H9 (cell line): ENCODE measurements at regions not wholly inside any gene's neighbourhood (a gene's known extent, or its start where the extent isn't known, plus 50 kb on each side); places are given as distances from the start of the nearest gene placed in this dataset.

ENCODE experiments used
- DNase-seq: peaks from one replicate; pipeline ENCODE4 v3.0.0-alpha.2; 2017
- H2AFZ ChIP-seq: one replicate; pipeline ENCODE4 v1.6.1; 2013; ENCODE audit warnings: mild to moderate bottlenecking, low read length, control low read depth, moderate library complexity
- H2AK5ac ChIP-seq: 2 replicates; pipeline ENCODE4 v1.6.1; 2013; ENCODE audit warnings: low read length, control low read depth, mixed read lengths; ENCODE audit not compliant: insufficient read length
- H2BK120ac ChIP-seq: one replicate; pipeline ENCODE4 v1.6.1; 2013; ENCODE audit warnings: low read depth, mild to moderate bottlenecking, low read length, control low read depth, inconsistent platforms; ENCODE audit not compliant: poor library complexity, severe bottlenecking
- H2BK12ac ChIP-seq: 2 replicates; pipeline ENCODE4 v1.6.1; 2013; ENCODE audit warnings: low read length, control low read depth, mixed read lengths, low read depth; ENCODE audit not compliant: insufficient read length
- H2BK15ac ChIP-seq: 2 replicates; pipeline ENCODE4 v1.6.1; 2013; ENCODE audit warnings: low read depth, low read length, control low read depth
- H2BK20ac ChIP-seq: one replicate; pipeline ENCODE4 v1.6.1; 2013; ENCODE audit warnings: low read depth, mild to moderate bottlenecking, low read length, control low read depth, inconsistent platforms; ENCODE audit not compliant: poor library complexity, severe bottlenecking
- H2BK5ac ChIP-seq: 2 replicates; pipeline ENCODE4 v1.6.1; 2013; ENCODE audit warnings: low read length, control low read depth, mixed read lengths; ENCODE audit not compliant: insufficient read length
- H3K14ac ChIP-seq: 2 replicates; pipeline ENCODE4 v1.6.1; 2013; ENCODE audit warnings: low read length, control low read depth; ENCODE audit not compliant: insufficient read depth
- H3K18ac ChIP-seq: 2 replicates; pipeline ENCODE4 v1.6.1; 2013; ENCODE audit warnings: low read depth, mild to moderate bottlenecking, mixed read lengths, low read length, control low read depth; ENCODE audit not compliant: insufficient read length
- H3K23ac ChIP-seq: 2 replicates; pipeline ENCODE4 v1.6.1; 2013; ENCODE audit warnings: low read length, control low read depth, mixed read lengths, low read depth; ENCODE audit not compliant: insufficient read length
- H3K23me2 ChIP-seq: 2 replicates; pipeline ENCODE4 v1.6.1; 2013; ENCODE audit warnings: low read depth, mild to moderate bottlenecking, mixed read lengths, low read length, control low read depth; ENCODE audit not compliant: insufficient read length, poor library complexity, severe bottlenecking
- H3K27ac ChIP-seq: 2 replicates; pipeline ENCODE4 v1.5.1; 2013; ENCODE audit warnings: low read length, control low read depth, mixed read lengths, low read depth; ENCODE audit not compliant: insufficient read length
- H3K27me3 ChIP-seq: 2 replicates; pipeline ENCODE4 v1.6.1; 2013; ENCODE audit warnings: low read length, control low read depth, inconsistent platforms; ENCODE audit not compliant: insufficient read depth
- H3K4ac ChIP-seq: 2 replicates; pipeline ENCODE4 v1.6.1; 2013; ENCODE audit warnings: low read depth, mild to moderate bottlenecking, control low read depth, inconsistent platforms, low read length, moderate library complexity
- H3K4me1 ChIP-seq: 2 replicates; pipeline ENCODE4 v1.6.1; 2013; ENCODE audit warnings: low read length, control low read depth, inconsistent platforms; ENCODE audit not compliant: insufficient read depth
- H3K4me2 ChIP-seq: 2 replicates; pipeline ENCODE4 v1.6.1; 2013; ENCODE audit warnings: low read length, control low read depth, mixed read lengths; ENCODE audit not compliant: insufficient read length, insufficient read depth
- H3K56ac ChIP-seq: 2 replicates; pipeline ENCODE4 v1.6.1; 2013; ENCODE audit warnings: low read depth, mild to moderate bottlenecking, mixed read lengths, low read length, control low read depth; ENCODE audit not compliant: insufficient read length
- H3K79me1 ChIP-seq: 2 replicates; pipeline ENCODE4 v1.6.1; 2013; ENCODE audit warnings: low read depth, mild to moderate bottlenecking, moderate library complexity, low read length, control low read depth, inconsistent platforms; ENCODE audit not compliant: insufficient read depth, poor library complexity, severe bottlenecking
- H3K79me2 ChIP-seq: 2 replicates; pipeline ENCODE4 v1.6.1; 2013; ENCODE audit warnings: low read length, control low read depth, inconsistent platforms; ENCODE audit not compliant: insufficient read depth
- H3K9ac ChIP-seq: 2 replicates; pipeline ENCODE4 v1.6.1; 2013; ENCODE audit warnings: low read length, control low read depth, mixed read lengths; ENCODE audit not compliant: insufficient read length; ENCODE audit errors: extremely low read depth
- H3K9me3 ChIP-seq: one replicate; pipeline ENCODE4 v1.6.1; 2013; ENCODE audit warnings: low read depth, low read length, inconsistent platforms; ENCODE audit not compliant: control insufficient read depth
- H3T11ph ChIP-seq: one replicate; pipeline ENCODE4 v1.6.1; 2013; ENCODE audit warnings: mild to moderate bottlenecking, low read length, control low read depth, inconsistent platforms
- H4K20me1 ChIP-seq: one replicate; pipeline ENCODE4 v1.6.1; 2013; ENCODE audit not compliant: control insufficient read depth, insufficient read length, insufficient read depth
- H4K5ac ChIP-seq: 2 replicates; pipeline ENCODE4 v1.6.1; 2013; ENCODE audit warnings: low read depth, mild to moderate bottlenecking, mixed read lengths, low read length, control low read depth; ENCODE audit not compliant: insufficient read length
- H4K8ac ChIP-seq: replicated peaks from 2 replicates; pipeline ENCODE4 v1.6.1; 2013; ENCODE audit warnings: low read length, control low read depth, mixed read lengths, low read depth; ENCODE audit not compliant: insufficient read length
- H4K91ac ChIP-seq: 2 replicates; pipeline ENCODE4 v1.6.1; 2013; ENCODE audit warnings: low read depth, mild to moderate bottlenecking, moderate library complexity, mixed read lengths, low read length, control low read depth; ENCODE audit not compliant: insufficient read length
- H3K27ac Mint-ChIP-seq, 3 experiments: 2 replicates in 2 of 3; 3 replicates in 1 of 3; pipeline ENCODE4 v1.8.0; 2020 to 2021; ENCODE audit warnings: mixed read lengths in 3 of 3, mild to moderate bottlenecking in 1 of 3, moderate library complexity in 1 of 3
- H3K27me3 Mint-ChIP-seq: 2 replicates; pipeline ENCODE4 v1.8.0; 2021; ENCODE audit warnings: low read depth, mild to moderate bottlenecking, moderate library complexity, mixed read lengths
- H3K36me3 Mint-ChIP-seq, 3 experiments: 2 replicates in 2 of 3; 3 replicates in 1 of 3; pipeline ENCODE4 v1.8.0; 2020 to 2021; ENCODE audit warnings: low read depth in 3 of 3, mixed read lengths in 3 of 3; ENCODE audit not compliant: insufficient read depth in 1 of 3
- H3K4me1 Mint-ChIP-seq, 2 experiments: 2 replicates each; pipeline ENCODE4 v1.8.0; 2020; ENCODE audit warnings: mixed read lengths in 2 of 2
- H3K4me3 Mint-ChIP-seq, 2 experiments: 2 replicates in 1 of 2; 3 replicates in 1 of 2; pipeline ENCODE4 v1.8.0; 2020 to 2021; ENCODE audit warnings: mild to moderate bottlenecking in 2 of 2, mixed read lengths in 2 of 2, moderate library complexity in 1 of 2
- H3K9me3 Mint-ChIP-seq, 2 experiments: 2 replicates in 1 of 2; 3 replicates in 1 of 2; pipeline ENCODE4 v1.8.0; 2020; ENCODE audit warnings: mild to moderate bottlenecking in 2 of 2, mixed read lengths in 2 of 2, moderate library complexity in 1 of 2
- CTCF ChIP-seq: fragments of 200-600 bp; sonication (generic); conservative IDR thresholded peaks from 3 replicates; pipeline ENCODE4 v1.8.0; 2021; ENCODE audit warnings: antibody characterized with exemption, mild to moderate bottlenecking
- WGBS: extraction: QIAGEN DNeasy Blood & Tissue Kit; methylation state at CpG from one replicate; pipeline ENCODE4 v1.1.7; 2013; ENCODE audit warnings: missing lambda C conversion rate, low lambda C conversion rate, mixed read lengths; ENCODE audit not compliant: insufficient read length; ENCODE audit errors: extremely low coverage; 5-methylcytosine and 5-hydroxymethylcytosine counted together

- Mint-ChIP-seq H3K36me3 (peaks cover 2 to 11% (median 8%) of the 10 kb centered on the region in 3 experiments), H3K4me3 (peak overlapping the region; percentile 18 to 36; a peak in 3 of 5 replicates), H3K9me3 (peaks cover 0 to 3% of the 10 kb centered on the region in 2 experiments; a peak in 2 of 5 replicates), H3K4me1 (peaks cover 70 to 72% of the 10 kb centered on the region in 2 experiments), H3K27me3 (no peaks in the 10 kb centered on the region), H3K27ac (peak overlapping the region; percentile 61 to 99 (median 97))
- WGBS: no CpG with 5 or more reads among the region's 1 CpG
- H2BK20ac ChIP-seq: no peak overlapping the region
- H2BK12ac ChIP-seq: peak overlapping the region; percentile 64
- no peak overlapping the region for H4K5ac ChIP-seq
- H3K79me2 ChIP-seq: no peaks in the 10 kb centered on the region
- no peaks in the 10 kb centered on the region for H3K79me1 ChIP-seq
- peak; percentile 71 for DNase-seq
- H3K23me2 ChIP-seq: no peaks in the 10 kb centered on the region
- H2AFZ ChIP-seq: no peak overlapping the region
- H2BK120ac ChIP-seq: no peak overlapping the region
- H3K27ac ChIP-seq: peak overlapping the region; percentile 99
- H3K4me2 ChIP-seq: peak overlapping the region; percentile 53
- TF ChIP-seq CTCF: 0 out of 3 replicates have a peak, but pooled peaks have one; percentile 32
- H3K9me3 ChIP-seq: no peaks in the 10 kb centered on the region
- H2BK5ac ChIP-seq: no peak overlapping the region
- H3K4me1 ChIP-seq: peaks cover 8% of the 10 kb centered on the region; the same call in 1 of the 2 replicates
- H4K8ac ChIP-seq: no peak overlapping the region
- H4K91ac ChIP-seq: no peak overlapping the region
- H2AK5ac ChIP-seq: no peak overlapping the region
- H3K9ac ChIP-seq: no peak overlapping the region
- H4K20me1 ChIP-seq: no peaks in the 10 kb centered on the region
- no peak overlapping the region for H3K14ac ChIP-seq
- no peak overlapping the region for H3K18ac ChIP-seq
- no peak overlapping the region for H3K23ac ChIP-seq
- no peak overlapping the region for H3K4ac ChIP-seq
- H3K27me3 ChIP-seq: no peaks in the 10 kb centered on the region
- no peak overlapping the region for H2BK15ac ChIP-seq
- H3T11ph ChIP-seq: no peak overlapping the region
- H3K56ac ChIP-seq: no peak overlapping the region
These were observed 320.2 kb downstream of the CDC14C start for GRCh38 chr7:49244543-49244942.
